HG02763 (cell line): ENCODE measurements at regions not wholly inside any gene's neighbourhood (a gene's known extent, or its start where the extent isn't known, plus 50 kb on each side); places are given as distances from the start of the nearest gene placed in this dataset.

Source experiments
- ATAC-seq: cut with Tn5 transposase; IDR thresholded peaks from one replicate; pipeline ENCODE4 v1.9.1; 2021; ENCODE audit warnings: mild to moderate bottlenecking, moderate library complexity; ENCODE audit not compliant: unreplicated experiment

GRCh38 chr6:6910734-6911295 lies 196.9 kb upstream of the RREB1 start:
- no peak for ATAC-seq

DNA sequence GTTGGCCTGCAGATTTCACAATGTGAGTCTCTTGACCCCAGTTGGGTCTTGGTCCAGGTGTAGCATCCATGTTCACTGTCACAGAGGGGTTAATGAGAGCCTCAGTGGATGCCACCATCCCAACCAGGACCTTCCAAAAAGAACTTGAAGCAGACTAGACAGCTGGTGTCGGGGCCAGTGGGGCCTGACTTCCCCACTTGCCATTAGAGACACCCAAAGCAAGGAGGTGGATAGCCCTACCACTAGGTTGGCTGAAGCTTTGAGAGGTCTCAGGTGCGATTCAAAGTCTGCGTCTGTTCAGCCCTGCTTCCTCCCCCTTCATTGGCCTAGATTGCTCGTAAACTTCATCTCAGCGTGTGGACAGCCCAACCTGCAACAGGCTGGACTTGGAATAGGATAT lies 196.4 kb upstream of the RREB1 start:
- ATAC-seq, result no peak

DNA sequence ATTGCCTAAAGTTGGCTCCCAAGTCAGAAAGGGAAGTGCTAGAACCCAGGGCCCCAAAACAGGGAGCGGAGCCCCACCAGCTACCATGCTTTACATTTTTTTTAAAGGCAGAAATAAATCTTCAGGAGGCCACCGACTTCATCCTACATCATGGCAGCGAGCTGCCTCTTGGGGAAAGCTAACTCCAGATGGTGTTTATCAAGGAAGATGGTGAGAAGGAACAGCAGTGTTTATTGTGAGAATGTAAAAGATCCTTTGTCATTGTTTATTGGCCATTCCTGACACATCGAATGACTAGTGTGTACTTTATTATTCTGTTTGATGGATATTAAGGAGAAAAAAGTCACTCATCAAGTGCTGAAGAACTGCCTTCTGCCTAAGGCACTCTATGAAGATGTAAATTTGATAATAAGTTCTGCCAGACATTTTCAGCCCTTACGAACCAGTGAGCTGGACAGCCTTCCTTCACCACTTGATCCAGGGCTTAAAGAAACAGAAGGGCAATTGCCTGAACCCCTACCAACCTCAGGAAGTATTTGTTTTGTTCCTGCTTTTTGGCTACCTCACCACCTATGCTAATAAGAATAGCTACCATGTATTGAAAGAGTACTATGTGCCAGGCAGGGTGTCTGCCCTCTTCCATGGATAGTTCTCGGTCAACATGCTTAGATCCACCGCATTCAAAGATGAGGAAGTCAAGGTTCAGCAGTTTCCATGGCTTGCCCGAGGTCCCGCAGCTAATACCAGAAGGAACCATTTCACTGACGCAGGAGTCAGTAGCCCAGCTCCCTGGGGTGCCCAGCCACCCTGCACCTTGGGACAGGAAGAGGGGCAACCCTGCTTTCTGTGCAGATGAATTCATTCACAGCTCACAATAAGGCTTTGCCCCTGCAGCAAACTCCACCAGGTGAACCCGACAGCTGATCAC lies 194.7 kb upstream of the RREB1 start:
- ATAC-seq, result no peak

DNA sequence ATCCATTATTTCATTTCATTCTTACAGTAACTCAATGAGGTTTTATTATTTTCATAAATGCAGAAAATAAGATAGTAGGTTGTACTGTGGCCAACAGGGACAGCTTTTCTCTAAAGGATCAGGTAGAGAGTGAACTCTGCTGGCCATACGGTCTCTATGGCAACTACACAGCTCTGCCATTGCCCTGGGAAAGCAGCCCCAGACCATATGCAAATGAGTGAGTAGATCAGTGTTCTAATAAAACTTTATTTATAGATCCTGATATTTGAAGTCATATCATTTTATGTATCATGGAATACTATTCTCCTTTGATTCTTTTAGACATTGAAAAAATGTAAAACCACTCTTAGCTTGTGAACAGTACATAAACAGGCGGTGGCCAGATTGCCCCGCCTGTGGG lies 192.5 kb upstream of the RREB1 start:
- no peak for ATAC-seq

DNA sequence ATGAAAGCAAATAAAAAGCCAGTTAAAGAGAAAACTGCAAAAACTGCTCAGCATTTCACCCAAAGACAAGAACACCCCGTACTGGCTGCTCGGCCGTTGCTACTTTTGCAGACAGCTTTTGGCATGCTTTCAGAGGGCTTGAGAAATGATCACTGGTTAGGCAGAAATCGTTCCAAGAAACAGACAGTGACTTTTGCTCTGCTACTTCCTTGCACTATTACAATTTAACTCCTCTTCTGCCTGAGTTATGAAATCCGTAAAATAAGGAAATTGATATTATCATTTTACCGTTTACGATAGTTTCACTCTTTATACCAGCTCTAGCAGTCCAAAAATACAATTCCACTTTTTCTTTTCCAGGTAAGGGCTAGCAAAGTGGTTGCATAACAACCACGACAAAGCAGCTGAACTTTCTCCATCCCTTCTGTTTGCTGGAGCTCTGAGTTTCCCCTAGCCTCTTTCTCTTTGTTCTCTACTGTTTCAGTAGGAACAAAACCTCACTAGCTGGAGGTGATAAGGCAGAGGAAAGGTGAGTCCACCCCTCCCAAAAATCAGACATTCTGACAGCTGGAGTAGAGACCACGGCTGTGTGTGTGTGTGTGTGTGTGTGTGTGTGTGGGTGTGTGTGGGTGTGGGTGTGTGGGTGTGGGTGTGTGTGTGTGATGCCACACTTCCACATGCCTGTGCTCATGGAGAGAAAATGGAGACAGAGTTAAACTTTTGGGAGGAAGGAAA lies 191.8 kb upstream of the RREB1 start:
- no peak for ATAC-seq

GRCh38 chr6:6916598-6916997 lies 191.2 kb upstream of the RREB1 start:
- no peak for ATAC-seq

- ATAC-seq, result peak; percentile 91
Observed at GRCh38 chr6:6918216-6918983, 189.4 kb upstream of the RREB1 start.

- ATAC-seq, result no peak
Observed at GRCh38 chr6:6919173-6919572, 188.6 kb upstream of the RREB1 start.

DNA sequence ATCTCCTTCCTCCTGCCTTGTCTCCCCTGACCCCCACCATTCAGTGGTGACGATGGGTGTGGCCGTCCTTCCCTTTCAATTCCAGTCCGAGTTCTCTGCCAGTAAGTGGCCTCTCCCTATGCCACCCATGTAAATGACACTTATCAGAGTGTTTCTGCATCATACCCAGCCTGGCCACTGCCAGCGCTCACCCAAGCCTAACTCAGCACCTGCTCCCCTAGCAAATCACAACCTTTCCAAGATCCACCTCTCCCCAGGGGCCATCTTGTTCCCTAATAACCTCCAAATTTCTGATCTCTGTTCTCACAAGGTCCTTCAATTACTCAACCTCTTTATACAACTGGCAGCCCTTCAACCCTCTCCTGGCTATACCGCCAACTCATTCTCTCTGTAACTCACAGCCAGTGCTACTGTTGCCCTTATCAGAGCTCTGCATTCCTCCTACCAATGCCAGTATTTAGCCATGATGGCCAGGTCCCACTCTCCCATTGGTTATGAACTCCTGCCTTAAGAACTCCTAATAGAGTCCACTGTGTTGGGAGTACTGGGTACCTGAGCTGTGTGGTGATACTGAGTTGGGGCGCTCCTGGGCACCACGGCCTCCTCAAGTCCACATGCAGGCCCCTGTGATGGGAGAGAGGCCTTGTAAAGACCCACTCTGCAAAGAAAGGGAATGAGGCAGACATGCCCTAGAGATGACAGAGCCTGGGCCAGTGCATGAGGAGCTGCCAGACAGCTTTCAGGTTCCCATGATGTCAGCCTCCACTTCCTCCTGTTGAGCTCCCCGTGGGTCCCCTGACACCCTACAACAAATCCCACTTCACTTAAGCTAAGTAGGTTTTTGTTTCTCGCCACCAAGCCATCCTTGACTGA lies 187.4 kb upstream of the RREB1 start:
- no peak for ATAC-seq

DNA sequence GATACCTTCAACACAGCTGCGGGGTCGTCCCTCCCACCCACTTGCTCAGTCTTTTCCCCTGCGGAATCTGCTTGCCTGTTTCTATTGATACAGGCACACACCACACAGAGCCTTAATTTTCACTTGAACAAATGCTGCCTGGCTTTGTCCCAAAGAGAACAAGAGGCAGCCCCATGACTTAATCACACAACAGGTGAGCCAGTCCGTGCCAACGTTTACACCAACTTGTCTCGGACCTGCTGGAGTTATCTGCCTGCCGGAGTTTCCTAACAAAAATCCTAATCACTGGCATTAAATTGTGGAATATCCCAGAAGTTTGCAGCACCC lies 186.8 kb upstream of the RREB1 start:
- no peak for ATAC-seq

DNA sequence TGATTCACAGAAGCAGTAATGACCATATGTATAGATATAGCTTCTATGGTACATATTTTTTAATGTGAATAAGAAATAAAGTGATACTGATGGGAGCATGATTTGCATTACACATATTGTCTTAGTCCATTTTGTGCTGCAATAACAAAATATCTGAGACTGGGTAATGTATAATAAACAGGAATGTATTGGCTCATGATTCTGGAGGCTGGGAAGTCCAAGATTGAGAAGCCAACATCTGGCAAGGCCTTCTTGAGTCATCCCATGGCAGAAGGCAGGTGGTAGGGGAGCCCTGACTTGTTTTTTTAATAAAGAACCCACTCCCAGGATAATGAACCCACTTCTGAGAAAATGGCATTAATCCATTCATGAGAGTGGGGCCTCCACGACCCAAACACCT lies 185.6 kb upstream of the RREB1 start:
- no peak for ATAC-seq

GRCh38 chr6:6923605-6924004 lies 184.2 kb upstream of the RREB1 start:
- no peak for ATAC-seq

DNA sequence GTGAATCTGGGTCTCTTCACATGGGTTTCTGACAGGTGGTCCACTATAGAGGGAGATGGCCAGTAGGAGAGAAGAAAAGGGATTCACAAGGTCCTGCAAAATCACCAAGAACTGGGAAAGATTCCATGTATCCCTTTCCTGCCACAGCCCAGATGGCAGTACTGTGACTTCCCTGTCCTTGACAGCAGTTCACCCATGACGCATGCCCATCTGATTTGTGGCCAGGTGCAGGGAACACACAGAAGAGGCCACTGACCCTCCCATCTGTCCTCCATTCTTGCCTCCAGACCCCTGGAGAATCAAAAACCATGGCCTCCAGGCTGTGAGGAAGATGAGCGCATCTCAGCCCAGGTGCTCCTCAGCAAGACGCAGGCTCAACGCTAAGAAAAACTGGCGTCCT lies 183.1 kb upstream of the RREB1 start:
- ATAC-seq, result no peak

- ATAC-seq, result no peak
Observed at GRCh38 chr6:6925391-6926164, 182.2 kb upstream of the RREB1 start.

- no peak for ATAC-seq
Observed at GRCh38 chr6:6926856-6927255, 180.9 kb upstream of the RREB1 start.

DNA sequence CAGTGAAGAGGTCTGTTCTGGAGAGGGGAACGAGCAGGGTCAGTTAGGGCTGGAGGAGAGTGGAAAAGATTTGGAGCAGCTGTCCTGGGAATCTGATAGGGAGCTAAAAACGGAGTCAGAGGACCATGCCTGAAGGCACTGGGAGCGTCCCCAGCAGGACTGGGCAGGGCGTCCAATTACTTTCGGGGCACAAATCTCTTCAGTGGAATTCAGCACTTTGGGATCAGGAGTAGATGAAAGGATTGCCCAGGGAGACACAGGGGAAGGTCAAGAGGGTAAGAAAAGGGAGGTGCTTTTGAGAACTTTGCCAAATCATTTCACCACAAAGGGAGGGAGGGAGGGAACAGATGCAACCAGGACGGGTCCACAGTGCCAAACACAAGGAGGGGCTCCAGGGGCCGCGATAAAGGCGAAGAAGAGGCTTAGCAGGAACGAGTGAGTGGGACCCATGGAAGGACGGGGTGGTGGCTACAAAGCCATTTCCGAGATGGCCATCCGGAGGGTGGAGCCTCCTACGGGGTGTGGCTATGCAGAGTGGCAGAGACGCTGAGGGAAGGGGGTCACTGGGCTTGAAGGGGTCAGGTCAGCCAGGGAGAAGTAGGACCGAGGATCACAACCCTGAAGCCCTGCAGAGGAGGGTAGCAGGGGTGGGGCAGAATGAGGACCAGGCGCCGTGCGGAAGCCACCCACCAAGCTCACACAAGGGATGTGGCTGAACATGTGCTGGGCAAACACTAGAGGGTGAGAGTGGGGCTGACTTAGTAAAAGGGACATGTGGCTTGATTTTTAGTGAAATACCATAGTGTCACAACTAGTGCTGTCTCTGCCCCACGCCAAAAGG lies 180.0 kb upstream of the RREB1 start:
- no peak for ATAC-seq

DNA sequence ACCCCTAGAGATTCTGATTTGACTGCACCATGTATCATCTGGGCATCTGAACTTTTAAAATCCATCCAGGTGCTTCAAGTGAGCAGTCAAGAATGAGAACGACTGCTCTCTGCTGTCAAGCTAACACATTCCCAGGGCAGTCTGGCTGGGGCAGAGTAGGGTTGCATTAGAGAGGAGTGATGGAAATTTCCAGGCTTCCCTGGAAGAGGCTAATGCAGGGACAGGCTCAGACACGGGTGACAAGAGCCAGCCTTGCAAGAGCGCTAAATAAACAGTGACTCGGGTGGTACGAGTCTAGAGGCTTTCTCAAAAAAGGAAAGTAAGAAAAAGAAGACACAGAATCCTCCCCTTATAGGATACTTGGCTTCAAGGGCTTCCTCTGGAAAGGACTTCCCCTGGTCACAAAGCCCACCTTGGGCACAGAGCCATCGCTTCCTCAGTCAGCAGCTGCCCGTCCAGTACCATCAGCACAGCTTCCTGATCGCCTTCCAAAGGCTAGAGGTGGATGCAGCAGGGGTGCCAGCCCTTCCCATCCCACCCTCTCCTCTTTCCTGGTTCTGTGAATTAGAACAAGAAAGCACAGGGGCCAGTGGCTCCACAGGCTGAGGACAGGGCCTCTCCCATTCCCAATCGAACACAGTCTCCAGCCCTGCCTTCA lies 177.4 kb upstream of the RREB1 start:
- ATAC-seq, result no peak
